Right lobe of liver (tissue), 6 donors: ENCODE measurements at regions not wholly inside any gene's neighbourhood (a gene's known extent, or its start where the extent isn't known, plus 50 kb on each side); places are given as distances from the start of the nearest gene placed in this dataset.

Experiments
- ATAC-seq, 4 donors: fragments of 200-7000 bp; cut with Tn5 transposase; one replicate each; pipeline ENCODE4 v1.9.1; 2020; ENCODE audit warnings: mild to moderate bottlenecking in 4 of 4, moderate library complexity in 4 of 4
- DNase-seq, 3 donors: peaks; one replicate each; pipeline ENCODE4 v3.0.0-alpha.2; 2020
- H3K27ac ChIP-seq, 3 donors: fragments of 200-600 bp; one replicate each; pipeline ENCODE4 v1.8.0; 2022
- H3K27me3 ChIP-seq, 2 donors: fragments of 200-600 bp; one replicate each; pipeline ENCODE4 v1.8.0; 2022
- H3K36me3 ChIP-seq, 4 donors: fragments of 200-600 bp; sonication (generic) in 1 of 4; one replicate each; pipeline versions ENCODE4 v1.5.1 to v1.8.0; 2017 to 2022; ENCODE audit warnings: control low read depth in 1 of 4
- H3K4me1 ChIP-seq, 4 donors: fragments of 200-600 bp; sonication (generic) in 1 of 4; one replicate each; pipeline versions ENCODE4 v1.5.1 to v1.8.0; 2017 to 2022; ENCODE audit warnings: control low read depth in 1 of 4
- H3K4me3 ChIP-seq, 3 donors: fragments of 200-600 bp; one replicate each; pipeline ENCODE4 v1.8.0; 2022
- H3K9me3 ChIP-seq, 4 donors: fragments of 200-600 bp; sonication (generic) in 1 of 4; one replicate each; pipeline versions ENCODE4 v1.5.1 to v1.8.0; 2017 to 2022; ENCODE audit warnings: control low read depth in 1 of 4
- POLR2A ChIP-seq: fragments of 450-650 bp; IDR thresholded peaks from one replicate; pipeline ENCODE4 v1.6.1; 2017; ENCODE audit warnings: antibody characterized with exemption, mild to moderate bottlenecking
- WGBS: methylation state at CpG from one replicate; pipeline ENCODE4 v1.1.6; 2018; ENCODE audit warnings: low coverage, low lambda C conversion rate; ENCODE audit not compliant: insufficient coverage; ENCODE audit errors: missing lambda C conversion rate; 5-methylcytosine and 5-hydroxymethylcytosine counted together
- intact Hi-C, 2 donors: fragments of 100-400 bp; cut with DNase I; formaldehyde crosslinking; loops; one replicate each; pipeline versions ENCODE4 v1.11.2 to v1.14.1; 2022
- TF ChIP-seq, protein P1 (sequence below), 4 donors: fragments of 200-600 bp in 3 of 4; fragments of 450-650 bp in 1 of 4; IDR thresholded peaks; one replicate each; pipeline versions ENCODE4 v1.5.1 to v1.8.0; 2016 to 2022; ENCODE audit warnings: antibody characterized with exemption in 4 of 4, mild to moderate bottlenecking in 2 of 4
- donor health status: DM: no; HTN: yes; CAD: no.
- donor health status: DM: no; HTN: no; CAD: no.
- donor health status: DM: no; HTN: no; CAD: no.
- donor health status: DM: no; HTN: yes; CAD: no.
- donor health status: DM: no; HTN: yes; CAD: no.

GRCh38 chr2:119071476-119071875 lies 87.1 kb downstream of the C1QL2 start:
- Histone ChIP-seq H3K36me3 (no peaks in the 10 kb centered on the region), H3K4me1 (no peaks in the 10 kb centered on the region), H3K9me3 (no peaks in the 10 kb centered on the region), H3K4me3 (no peak overlapping the region), H3K27ac (no peak overlapping the region), H3K27me3 (no peaks in the 10 kb centered on the region)
- DNase-seq = no peak
- no peak for ATAC-seq
- TF ChIP-seq POLR2A = no peak
- TF ChIP-seq, protein P1, sequence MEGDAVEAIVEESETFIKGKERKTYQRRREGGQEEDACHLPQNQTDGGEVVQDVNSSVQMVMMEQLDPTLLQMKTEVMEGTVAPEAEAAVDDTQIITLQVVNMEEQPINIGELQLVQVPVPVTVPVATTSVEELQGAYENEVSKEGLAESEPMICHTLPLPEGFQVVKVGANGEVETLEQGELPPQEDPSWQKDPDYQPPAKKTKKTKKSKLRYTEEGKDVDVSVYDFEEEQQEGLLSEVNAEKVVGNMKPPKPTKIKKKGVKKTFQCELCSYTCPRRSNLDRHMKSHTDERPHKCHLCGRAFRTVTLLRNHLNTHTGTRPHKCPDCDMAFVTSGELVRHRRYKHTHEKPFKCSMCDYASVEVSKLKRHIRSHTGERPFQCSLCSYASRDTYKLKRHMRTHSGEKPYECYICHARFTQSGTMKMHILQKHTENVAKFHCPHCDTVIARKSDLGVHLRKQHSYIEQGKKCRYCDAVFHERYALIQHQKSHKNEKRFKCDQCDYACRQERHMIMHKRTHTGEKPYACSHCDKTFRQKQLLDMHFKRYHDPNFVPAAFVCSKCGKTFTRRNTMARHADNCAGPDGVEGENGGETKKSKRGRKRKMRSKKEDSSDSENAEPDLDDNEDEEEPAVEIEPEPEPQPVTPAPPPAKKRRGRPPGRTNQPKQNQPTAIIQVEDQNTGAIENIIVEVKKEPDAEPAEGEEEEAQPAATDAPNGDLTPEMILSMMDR (IDR thresholded peaks at IDR 0.05) = no peak
- WGBS = 14% methylated on average over 1 of the region's 1 CpG
- intact Hi-C loops = no loop called here

- no peak for TF ChIP-seq POLR2A
- TF ChIP-seq, protein P1 (IDR thresholded peaks at IDR 0.05) = no peak
- Histone ChIP-seq H3K4me3 (no peak overlapping the region), H3K9me3 (no peaks in the 10 kb centered on the region), H3K27ac (no peak overlapping the region), H3K4me1 (no peaks in the 10 kb centered on the region), H3K27me3 (no peaks in the 10 kb centered on the region), H3K36me3 (no peaks in the 10 kb centered on the region)
- DNase-seq (no peak), ATAC-seq (no peak)
- 45% methylated on average over 8 of the region's 8 CpGs for WGBS
- intact Hi-C loops = no loop called here
Measured at GRCh38 chr2:119069781-119070180, 88.8 kb downstream of the C1QL2 start.

GRCh38 chr2:119068154-119068725 lies 90.3 kb downstream of the C1QL2 start:
- H3K27ac ChIP-seq = no peak overlapping the region
- WGBS = 57% methylated on average over 6 of the region's 7 CpGs

GRCh38 chr2:119066272-119066804 lies 92.2 kb downstream of the C1QL2 start:
- ATAC-seq = no peak
- no peaks in the 10 kb centered on the region for H3K9me3 ChIP-seq
- 90% methylated on average over 2 of the region's 2 CpGs for WGBS
- no peaks in the 10 kb centered on the region for H3K27me3 ChIP-seq
- no peaks in the 10 kb centered on the region for H3K36me3 ChIP-seq
- H3K4me3 ChIP-seq = no peak overlapping the region
- no peaks in the 10 kb centered on the region for H3K4me1 ChIP-seq
- DNase-seq = no peak
- intact Hi-C loops = no loop called here
- TF ChIP-seq, protein P1 (IDR thresholded peaks at IDR 0.05) = no peak
- no peak for TF ChIP-seq POLR2A
- no peak overlapping the region for H3K27ac ChIP-seq

More at GRCh38 chr2:119068154-119068725, 90.3 kb downstream of the C1QL2 start:
- intact Hi-C loops = no loop called here
- H3K27me3 ChIP-seq = no peaks in the 10 kb centered on the region
- ATAC-seq (no peak), DNase-seq (no peak)
- H3K4me1 ChIP-seq = no peaks in the 10 kb centered on the region
- TF ChIP-seq, protein P1 (IDR thresholded peaks at IDR 0.05) = no peak
- TF ChIP-seq POLR2A = no peak
- no peaks in the 10 kb centered on the region for H3K36me3 ChIP-seq
- no peaks in the 10 kb centered on the region for H3K9me3 ChIP-seq
- no peak overlapping the region for H3K4me3 ChIP-seq

GRCh38 chr2:119065146-119065545 lies 93.4 kb downstream of the C1QL2 start:
- intact Hi-C loops = no loop called here
- no peak for ATAC-seq
- Histone ChIP-seq H3K4me1 (no peaks in the 10 kb centered on the region), H3K9me3 (no peaks in the 10 kb centered on the region), H3K27ac (no peak overlapping the region), H3K27me3 (no peaks in the 10 kb centered on the region), H3K4me3 (no peak overlapping the region), H3K36me3 (no peaks in the 10 kb centered on the region)
- TF ChIP-seq, protein P1 (IDR thresholded peaks at IDR 0.05) = no peak
- no peak for TF ChIP-seq POLR2A
- no peak for DNase-seq
